HG03196 (cell line): ENCODE measurements at regions not wholly inside any gene's neighbourhood (a gene's known extent, or its start where the extent isn't known, plus 50 kb on each side); places are given as distances from the start of the nearest gene placed in this dataset.
"Not testable (repeated sequence)": the region's sequence is repeated elsewhere in the genome, so short reads cannot be mapped to it uniquely, and the experiment has no call there.

ENCODE experiments used
- ATAC-seq: cut with Tn5 transposase; IDR thresholded peaks from one replicate; pipeline ENCODE4 v1.9.1; 2021; ENCODE audit not compliant: unreplicated experiment

GRCh38 chr3:25944329-25944728, 154.4 kb downstream of the OXSM start:
- ATAC-seq: no peak

- no peak for ATAC-seq
These were observed 155.5 kb downstream of the OXSM start for GRCh38 chr3:25945366-25945765.

- no peak for ATAC-seq
These were observed 155.9 kb downstream of the OXSM start for GRCh38 chr3:25945836-25946235.

GRCh38 chr3:25952133-25952532, 162.2 kb downstream of the OXSM start:
- no peak for ATAC-seq

GRCh38 chr3:25957026-25957425, 167.1 kb downstream of the OXSM start:
- no peak for ATAC-seq

- no peak for ATAC-seq
These were observed 170.9 kb downstream of the OXSM start for GRCh38 chr3:25960776-25961175.

- no peak for ATAC-seq
These were observed 172.4 kb downstream of the OXSM start for GRCh38 chr3:25962255-25962654.

- no peak for ATAC-seq
These were observed 174.3 kb downstream of the OXSM start for GRCh38 chr3:25964141-25964540.

- ATAC-seq: no peak
These were observed 177.5 kb downstream of the OXSM start for GRCh38 chr3:25967385-25967784.

- ATAC-seq: no peak
These were observed 181.8 kb downstream of the OXSM start for GRCh38 chr3:25971736-25972135.

- ATAC-seq: no peak
These were observed 183.2 kb downstream of the OXSM start for GRCh38 chr3:25973122-25973521.

- ATAC-seq: no peak
These were observed 192.9 kb downstream of the OXSM start for GRCh38 chr3:25982756-25983155.

GRCh38 chr3:25985621-25986020, 195.7 kb downstream of the OXSM start:
- no peak for ATAC-seq

GRCh38 chr3:25992606-25993005, 202.7 kb downstream of the OXSM start:
- no peak for ATAC-seq

GRCh38 chr3:26004172-26004571, 214.3 kb downstream of the OXSM start:
- no peak for ATAC-seq

- no peak for ATAC-seq
These were observed 221.4 kb downstream of the OXSM start for GRCh38 chr3:26011276-26011675.

GRCh38 chr3:26012241-26012745, 222.4 kb downstream of the OXSM start:
- ATAC-seq: no peak

- ATAC-seq: no peak
These were observed 225.9 kb downstream of the OXSM start for GRCh38 chr3:26015752-26016151.

- ATAC-seq: no peak
These were observed 229.0 kb downstream of the OXSM start for GRCh38 chr3:26018889-26019288.

GRCh38 chr3:26024206-26024605, 234.3 kb downstream of the OXSM start:
- not testable (repeated sequence) for ATAC-seq

GRCh38 chr3:26029321-26029720, 239.4 kb downstream of the OXSM start:
- no peak for ATAC-seq

- ATAC-seq: not testable (repeated sequence)
These were observed 252.2 kb downstream of the OXSM start for GRCh38 chr3:26042126-26042525.

GRCh38 chr3:26049951-26050350, 260.1 kb downstream of the OXSM start:
- no peak for ATAC-seq

- no peak for ATAC-seq
These were observed 260.9 kb downstream of the OXSM start for GRCh38 chr3:26050776-26051175.
